GM23338 (cell line): ENCODE measurements at regions not wholly inside any gene's neighbourhood (a gene's known extent, or its start where the extent isn't known, plus 50 kb on each side); places are given as distances from the start of the nearest gene placed in this dataset.

ENCODE experiments used
- ATAC-seq: fragments of 200-7000 bp; cut with Tn5 transposase; 3 replicates; pipeline ENCODE4 v1.9.1; 2020
- DNase-seq: peaks from one replicate; pipeline ENCODE4 v3.0.0-alpha.2; 2015; ENCODE audit warnings: low spot score
- H2AFZ ChIP-seq: fragments of 200-600 bp; sonication (generic); 2 replicates; pipeline ENCODE4 v1.8.0; 2016; ENCODE audit warnings: antibody characterized with exemption, mild to moderate bottlenecking, moderate library complexity
- H3F3A ChIP-seq: fragments of 200-600 bp; sonication (generic); replicated peaks from 2 replicates; pipeline ENCODE4 v1.8.0; 2017; ENCODE audit warnings: antibody characterized with exemption, mixed run types, low read depth
- H3K27ac ChIP-seq: fragments of 200-600 bp; sonication (generic); 2 replicates; pipeline ENCODE4 v1.6.1; 2016; ENCODE audit warnings: low read depth
- H3K27me3 ChIP-seq: fragments of 200-600 bp; sonication (generic); 2 replicates; pipeline ENCODE4 v1.8.0; 2016; ENCODE audit warnings: mild to moderate bottlenecking, mixed run types, moderate library complexity; ENCODE audit not compliant: insufficient read depth
- H3K36me3 ChIP-seq: fragments of 200-600 bp; sonication (generic); 2 replicates; pipeline ENCODE4 v1.8.0; 2016; ENCODE audit warnings: mild to moderate bottlenecking; ENCODE audit not compliant: insufficient read depth
- H3K4me1 ChIP-seq: fragments of 200-600 bp; sonication (generic); 2 replicates; pipeline ENCODE4 v1.8.0; 2016; ENCODE audit warnings: mild to moderate bottlenecking, moderate library complexity; ENCODE audit not compliant: insufficient read depth
- H3K4me2 ChIP-seq: fragments of 200-600 bp; sonication (generic); 2 replicates; pipeline ENCODE4 v1.7.1; 2017; ENCODE audit warnings: mixed run types
- H3K4me3 ChIP-seq: fragments of 200-600 bp; sonication (generic); 2 replicates; pipeline ENCODE4 v1.6.1; 2016; ENCODE audit warnings: mixed run types
- H3K79me2 ChIP-seq: fragments of 200-600 bp; sonication (generic); replicated peaks from 2 replicates; pipeline ENCODE4 v1.8.0; 2017; ENCODE audit warnings: mild to moderate bottlenecking; ENCODE audit not compliant: insufficient read depth
- H3K9me2 ChIP-seq: fragments of 200-600 bp; sonication (generic); 2 replicates; pipeline ENCODE4 v1.8.0; 2017; ENCODE audit not compliant: insufficient read depth
- H4K20me1 ChIP-seq: fragments of 200-600 bp; sonication (generic); replicated peaks from 2 replicates; pipeline ENCODE4 v1.8.0; 2017; ENCODE audit warnings: mild to moderate bottlenecking; ENCODE audit not compliant: insufficient read depth
- H3K27ac Mint-ChIP-seq: 2 replicates; pipeline ENCODE4 v1.8.0; 2020; ENCODE audit warnings: inconsistent platforms, mild to moderate bottlenecking, moderate library complexity, mixed read lengths
- H3K27me3 Mint-ChIP-seq: 3 replicates; pipeline ENCODE4 v1.8.0; 2022; ENCODE audit warnings: low read depth, mild to moderate bottlenecking, moderate library complexity, mixed read lengths, inconsistent platforms; ENCODE audit not compliant: insufficient read depth, poor library complexity
- H3K36me3 Mint-ChIP-seq: 3 replicates; pipeline ENCODE4 v1.8.0; 2021; ENCODE audit warnings: low read depth, mild to moderate bottlenecking, inconsistent platforms, moderate library complexity, mixed read lengths
- H3K4me1 Mint-ChIP-seq: 3 replicates; pipeline ENCODE4 v1.8.0; 2020; ENCODE audit warnings: mild to moderate bottlenecking, inconsistent platforms, mixed read lengths
- H3K4me3 Mint-ChIP-seq: 3 replicates; pipeline ENCODE4 v1.8.0; 2021; ENCODE audit warnings: moderate library complexity, mild to moderate bottlenecking, inconsistent platforms, mixed read lengths
- H3K9me3 Mint-ChIP-seq: 3 replicates; pipeline ENCODE4 v1.8.0; 2020; ENCODE audit warnings: moderate library complexity, mild to moderate bottlenecking, inconsistent platforms, mixed read lengths
- CREB1 ChIP-seq: fragments of 250-450 bp; sonication (Bioruptor Pico); IDR thresholded peaks from 2 replicates; pipeline ENCODE4 v1.5.0; 2020; ENCODE audit warnings: low read depth, mild to moderate bottlenecking, moderate library complexity
- CTCF ChIP-seq, 2 experiments: fragments of 200-600 bp in 1 of 2; sonication (generic) in 1 of 2; conservative IDR thresholded peaks; 2 replicates each; pipeline versions ENCODE4 v1.5.1 to v1.6.1; 2016 to 2017; ENCODE audit warnings: antibody characterized with exemption in 2 of 2, low read depth in 2 of 2, mild to moderate bottlenecking in 2 of 2, moderate library complexity in 1 of 2
- EZH2 ChIP-seq: fragments of 200-600 bp; sonication (generic); IDR thresholded peaks from one replicate; pipeline ENCODE4 v1.8.0; 2017; ENCODE audit warnings: antibody characterized with exemption, mild to moderate bottlenecking, low read depth; ENCODE audit not compliant: unreplicated experiment
- JUNB ChIP-seq: IDR thresholded peaks from one replicate; pipeline ENCODE4 v1.6.1; 2016; ENCODE audit warnings: antibody characterized with exemption; ENCODE audit not compliant: unreplicated experiment
- POLR2AphosphoS5 ChIP-seq: IDR thresholded peaks from 2 replicates; pipeline ENCODE4 v1.6.1; 2016; ENCODE audit warnings: antibody characterized with exemption, low read depth
- REST ChIP-seq: IDR thresholded peaks from one replicate; pipeline ENCODE4 v1.6.1; 2018; ENCODE audit warnings: antibody characterized with exemption; ENCODE audit not compliant: unreplicated experiment
- STAT1 ChIP-seq: IDR thresholded peaks from one replicate; pipeline ENCODE4 v1.6.1; 2016; ENCODE audit warnings: antibody characterized with exemption; ENCODE audit not compliant: unreplicated experiment
- ZNF114 ChIP-seq: fragments of 250-450 bp; sonication (Bioruptor Pico); IDR thresholded peaks from 2 replicates; pipeline ENCODE4 v1.5.0; 2020; ENCODE audit warnings: mild to moderate bottlenecking, moderate library complexity
- ZNF462 ChIP-seq: fragments of 250-450 bp; sonication (Bioruptor Pico); IDR thresholded peaks from 2 replicates; pipeline ENCODE4 v1.5.0; 2020; ENCODE audit warnings: mild to moderate bottlenecking, moderate library complexity

GRCh38 chr4:152150214-152150613 lies 385.7 kb downstream of the FBXW7 start (continued):
- TF ChIP-seq ZNF462 (CRISPR knock-in tag) = no peak
- no peak for TF ChIP-seq REST
- TF ChIP-seq STAT1 = no peak
- no peak for TF ChIP-seq ZNF114 (CRISPR knock-in tag)
- no peak for TF ChIP-seq EZH2
- TF ChIP-seq JUNB = no peak

- Histone ChIP-seq H3K27ac (no peak overlapping the region), H3K4me3 (no peak overlapping the region), H3K4me1 (no peaks in the 10 kb centered on the region), H2AFZ (no peak overlapping the region), H3K9me2 (peaks cover 3% of the 10 kb centered on the region; the same call in 1 of the 2 replicates), H4K20me1 (no peaks in the 10 kb centered on the region), H3F3A (no peaks in the 10 kb centered on the region), H3K27me3 (no peaks in the 10 kb centered on the region), H3K4me2 (no peak overlapping the region), H3K79me2 (no peaks in the 10 kb centered on the region), H3K36me3 (peaks cover 5% of the 10 kb centered on the region; the same call in 1 of the 2 replicates)
- no peaks in the 10 kb centered on the region for H3K4me1 Mint-ChIP-seq
- peaks cover 4% of the 10 kb centered on the region for H3K27me3 Mint-ChIP-seq
- DNase-seq (no peak), ATAC-seq (no peak)
- peaks cover 31% of the 10 kb centered on the region for H3K36me3 Mint-ChIP-seq
- no peak overlapping the region for H3K4me3 Mint-ChIP-seq
- peaks cover 35% of the 10 kb centered on the region for H3K9me3 Mint-ChIP-seq
- H3K27ac Mint-ChIP-seq = no peak overlapping the region
- no peak for TF ChIP-seq POLR2AphosphoS5
- no peak for TF ChIP-seq ZNF114 (CRISPR knock-in tag)
- TF ChIP-seq CREB1 (CRISPR knock-in tag) = no peak
- no peak for TF ChIP-seq EZH2
- TF ChIP-seq REST = no peak
- no peak for TF ChIP-seq CTCF (conservative IDR thresholded peaks at IDR 0.05; ENCODE audit: low read depth in 2 of 2)
Observed at GRCh38 chr4:152149745-152150144, 386.1 kb downstream of the FBXW7 start.
